Lung (tissue), 11 donors: ENCODE measurements at regions not wholly inside any gene's neighbourhood (a gene's known extent, or its start where the extent isn't known, plus 50 kb on each side); places are given as distances from the start of the nearest gene placed in this dataset.

ENCODE experiments used
- ATAC-seq: fragments of 200-7000 bp; cut with Tn5 transposase; one replicate; pipeline ENCODE4 v1.9.1; 2020; ENCODE audit warnings: moderate number of reproducible peaks; ENCODE audit not compliant: insufficient read depth, low FRiP score
- DNase-seq, 3 donors: peaks; one replicate each; pipeline ENCODE4 v3.0.0-alpha.2; 2013 to 2017
- H3K27ac ChIP-seq, 2 donors: one replicate each; pipeline ENCODE4 v1.5.1; 2013; ENCODE audit warnings: mild to moderate bottlenecking in 2 of 2, moderate library complexity in 2 of 2, control low read depth in 1 of 2, inconsistent platforms in 1 of 2, low read depth in 1 of 2, low read length in 1 of 2
- H3K27me3 ChIP-seq, 3 donors: one replicate each; pipeline ENCODE4 v1.5.1; 2013; ENCODE audit warnings: low read length in 2 of 3; ENCODE audit not compliant: control insufficient read depth in 3 of 3, insufficient read depth in 3 of 3
- H3K36me3 ChIP-seq, 4 donors: one replicate each; pipeline ENCODE4 v1.5.1; 2013; ENCODE audit warnings: low read length in 4 of 4, mild to moderate bottlenecking in 1 of 4, moderate library complexity in 1 of 4; ENCODE audit not compliant: control insufficient read depth in 4 of 4, insufficient read depth in 4 of 4
- H3K4me1 ChIP-seq, 5 donors: one replicate each; pipeline ENCODE4 v1.5.1; 2013; ENCODE audit warnings: low read length in 5 of 5, mild to moderate bottlenecking in 2 of 5, moderate library complexity in 1 of 5; ENCODE audit not compliant: control insufficient read depth in 5 of 5, insufficient read depth in 5 of 5
- H3K4me3 ChIP-seq: one replicate; pipeline ENCODE4 v1.5.1; 2013; ENCODE audit warnings: mild to moderate bottlenecking, control low read depth, moderate library complexity
- H3K9ac ChIP-seq, 2 donors: one replicate each; pipeline ENCODE4 v1.5.1; 2013; ENCODE audit warnings: low read length in 2 of 2, control low read depth in 1 of 2; ENCODE audit not compliant: insufficient read depth in 1 of 2
- H3K9me3 ChIP-seq, 4 donors: one replicate each; pipeline ENCODE4 v1.5.1; 2013; ENCODE audit warnings: low read length in 3 of 4, mild to moderate bottlenecking in 1 of 4, moderate library complexity in 1 of 4; ENCODE audit not compliant: control insufficient read depth in 4 of 4, insufficient read depth in 3 of 4
- WGBS, 2 donors: extraction: QIAGEN DNeasy Blood & Tissue Kit; methylation state at CpG; one replicate each; pipeline ENCODE4 v1.1.7; 2013; 5-methylcytosine and 5-hydroxymethylcytosine counted together
- TF ChIP-seq, protein P1 (sequence below): IDR thresholded peaks from 2 replicates; pipeline ENCODE4 v1.5.1; 2012; ENCODE audit warnings: mild to moderate bottlenecking; ENCODE audit errors: control extremely low read depth, extremely low read depth
- donor health status: control.
- donor health status: control.
- donor health status: Bipolar disorder and iron deficiency.
- donor health status: healthy.
- donor health status: DM: yes; HTN: yes; CAD: no.

DNA sequence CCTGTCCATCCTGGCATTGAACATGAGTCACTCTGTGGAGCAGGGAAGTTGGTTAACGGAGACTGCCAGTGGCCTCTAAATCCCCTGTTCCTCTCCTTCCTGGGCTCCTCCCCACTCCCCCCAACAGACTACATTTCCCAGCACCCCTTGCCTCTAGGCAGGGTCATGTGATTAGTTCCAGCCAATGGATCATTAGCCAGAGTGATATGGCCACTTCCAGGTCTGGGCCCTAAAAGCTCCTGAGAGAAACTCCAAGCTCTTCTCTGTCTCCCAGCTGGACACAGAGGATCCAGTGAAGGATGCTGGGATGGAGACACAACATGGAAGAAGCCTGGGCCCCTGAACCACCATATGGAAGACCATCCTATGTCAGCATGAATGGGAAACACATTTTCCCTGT, 54.4 kb upstream of the RFLNA start:
- no peaks in the 10 kb centered on the region for H3K36me3 ChIP-seq
- H3K27me3 ChIP-seq: peaks cover 0 to 2% (median 0%) of the 10 kb centered on the region in 3 donors
- ATAC-seq (no peak), DNase-seq (no peak)
- peaks cover 0 to 3% (median 0%) of the 10 kb centered on the region in 4 donors for H3K9me3 ChIP-seq
- WGBS, 2 donors: 77 to 83% methylated on average over 1 of the region's 1 CpG
- H3K4me1 ChIP-seq: peaks cover 0 to 6% (median 0%) of the 10 kb centered on the region in 5 donors
- no peak overlapping the region for H3K9ac ChIP-seq
- H3K4me3 ChIP-seq: no peak overlapping the region
- TF ChIP-seq, protein P1, sequence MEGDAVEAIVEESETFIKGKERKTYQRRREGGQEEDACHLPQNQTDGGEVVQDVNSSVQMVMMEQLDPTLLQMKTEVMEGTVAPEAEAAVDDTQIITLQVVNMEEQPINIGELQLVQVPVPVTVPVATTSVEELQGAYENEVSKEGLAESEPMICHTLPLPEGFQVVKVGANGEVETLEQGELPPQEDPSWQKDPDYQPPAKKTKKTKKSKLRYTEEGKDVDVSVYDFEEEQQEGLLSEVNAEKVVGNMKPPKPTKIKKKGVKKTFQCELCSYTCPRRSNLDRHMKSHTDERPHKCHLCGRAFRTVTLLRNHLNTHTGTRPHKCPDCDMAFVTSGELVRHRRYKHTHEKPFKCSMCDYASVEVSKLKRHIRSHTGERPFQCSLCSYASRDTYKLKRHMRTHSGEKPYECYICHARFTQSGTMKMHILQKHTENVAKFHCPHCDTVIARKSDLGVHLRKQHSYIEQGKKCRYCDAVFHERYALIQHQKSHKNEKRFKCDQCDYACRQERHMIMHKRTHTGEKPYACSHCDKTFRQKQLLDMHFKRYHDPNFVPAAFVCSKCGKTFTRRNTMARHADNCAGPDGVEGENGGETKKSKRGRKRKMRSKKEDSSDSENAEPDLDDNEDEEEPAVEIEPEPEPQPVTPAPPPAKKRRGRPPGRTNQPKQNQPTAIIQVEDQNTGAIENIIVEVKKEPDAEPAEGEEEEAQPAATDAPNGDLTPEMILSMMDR: no peak
- H3K27ac ChIP-seq: no peak overlapping the region

DNA sequence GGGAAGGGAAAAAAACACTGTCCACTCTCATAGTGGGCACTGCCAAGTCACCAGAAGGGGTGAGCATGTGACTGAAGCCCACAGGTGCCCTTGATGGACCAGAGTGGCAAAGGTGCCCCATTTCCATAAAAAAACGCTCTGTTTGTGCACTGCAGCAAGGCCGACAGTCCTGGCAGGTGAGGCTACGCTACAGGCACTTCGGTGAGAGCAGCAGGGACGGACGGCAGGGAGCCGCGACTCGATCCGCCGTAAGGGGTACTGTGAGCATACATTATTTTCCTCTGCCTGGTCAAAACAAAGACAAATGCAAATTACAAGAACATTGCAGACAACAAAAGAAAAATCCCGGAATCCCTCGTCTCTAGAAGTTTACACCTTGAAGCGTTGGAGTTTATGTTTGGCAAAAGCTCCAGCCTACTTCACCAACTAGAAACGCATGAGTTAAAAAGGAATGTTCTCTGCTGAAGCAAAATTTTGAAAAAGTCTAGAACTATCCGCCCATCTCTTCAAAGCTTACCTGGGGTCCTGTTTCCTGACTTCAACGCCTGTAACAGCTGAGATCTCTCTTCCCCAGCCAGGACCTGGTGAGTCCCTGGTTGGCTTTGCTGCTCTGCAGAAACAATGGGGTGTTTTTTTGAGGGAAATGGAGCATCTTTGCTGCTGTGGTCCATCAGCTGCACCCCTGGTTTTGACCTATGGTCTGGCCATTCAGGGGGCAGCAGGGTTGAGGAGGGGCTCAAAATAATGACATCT, 52.9 kb upstream of the RFLNA start:
- 84 to 85% methylated on average over 17 of the region's 17 CpGs for WGBS, 2 donors
- no peaks in the 10 kb centered on the region for H3K36me3 ChIP-seq
- DNase-seq (no peak), ATAC-seq (no peak)
- no peak overlapping the region for H3K4me3 ChIP-seq
- peaks cover 0 to 10% (median 3%) of the 10 kb centered on the region in 4 donors for H3K9me3 ChIP-seq
- peaks cover 0 to 2% (median 0%) of the 10 kb centered on the region in 3 donors for H3K27me3 ChIP-seq
- H3K9ac ChIP-seq: no peak overlapping the region
- H3K27ac ChIP-seq: no peak overlapping the region
- TF ChIP-seq, protein P1: no peak
- H3K4me1 ChIP-seq: peaks cover 0 to 6% (median 0%) of the 10 kb centered on the region in 5 donors

- Histone ChIP-seq H3K4me3 (no peak overlapping the region), H3K9me3 (peaks cover 0 to 10% (median 4%) of the 10 kb centered on the region in 4 donors), H3K4me1 (peaks cover 0 to 6% (median 0%) of the 10 kb centered on the region in 5 donors), H3K27ac (no peak overlapping the region), H3K36me3 (no peaks in the 10 kb centered on the region), H3K27me3 (peaks cover 0 to 2% (median 0%) of the 10 kb centered on the region in 3 donors), H3K9ac (no peak overlapping the region)
- 41 to 59% methylated on average over 9 of the region's 9 CpGs for WGBS, 2 donors
- TF ChIP-seq, protein P1: no peak
- no peak for ATAC-seq
- DNase-seq: peak in 1 of 3 donors; percentile 31
Observed at GRCh38 chr12:124242529-124243065, 52.3 kb upstream of the RFLNA start.
